BJ (cell line): ENCODE measurements at regions not wholly inside any gene's neighbourhood (a gene's known extent, or its start where the extent isn't known, plus 50 kb on each side); places are given as distances from the start of the nearest gene placed in this dataset.

ENCODE experiments used
- CTCF ChIA-PET: fragments of 350-600 bp; formaldehyde crosslinking; extraction: SDS; loops from one replicate; lab custom pipeline; 2021; ENCODE audit warnings: antibody characterized with exemption, inconsistent platforms; lab: Yijun Ruan, JAX
- POLR2A ChIA-PET: fragments of 300-600 bp; sonication (Branson Sonifier 250); formaldehyde crosslinking; extraction: SDS; loops from one replicate; lab custom pipeline; 2021; ENCODE audit warnings: antibody characterized with exemption; lab: Charles Lee
- DNase-seq: peaks from one replicate; pipeline ENCODE4 v3.0.0-alpha.2; 2011; ENCODE audit warnings: low read depth
- H3K27me3 ChIP-seq: 2 replicates; pipeline ENCODE4 v1.6.0; 2011; ENCODE audit warnings: low read length; ENCODE audit not compliant: control insufficient read depth, insufficient read depth
- H3K36me3 ChIP-seq: 2 replicates; pipeline ENCODE4 v1.5.1; 2011; ENCODE audit warnings: low read length; ENCODE audit not compliant: control insufficient read depth, insufficient read depth
- H3K4me3 ChIP-seq: 2 replicates; pipeline ENCODE4 v1.5.1; 2011; ENCODE audit warnings: low read depth, mild to moderate bottlenecking, control low read depth, low read length
- CTCF ChIP-seq: IDR thresholded peaks from 2 replicates; pipeline ENCODE4 v1.5.1; 2011; ENCODE audit warnings: low read depth, mild to moderate bottlenecking, control low read depth, inconsistent platforms, low read length, moderate library complexity; ENCODE audit not compliant: insufficient read depth

GRCh38 chr11:91104237-91104636 is 881.4 kb upstream of the CHORDC1 start:
- ChIA-PET CTCF (no interaction called here), POLR2A (no interaction called here)
- no peak for TF ChIP-seq CTCF
- no peaks in the 10 kb centered on the region for H3K27me3 ChIP-seq
- H3K36me3 ChIP-seq: no peaks in the 10 kb centered on the region
- peak; percentile 53 for DNase-seq
- H3K4me3 ChIP-seq: no peak overlapping the region

GRCh38 chr11:91100427-91100826 is 877.6 kb upstream of the CHORDC1 start:
- no peak overlapping the region for H3K4me3 ChIP-seq
- no peaks in the 10 kb centered on the region for H3K27me3 ChIP-seq
- ChIA-PET CTCF (no interaction called here), POLR2A (no interaction called here)
- DNase-seq: no peak
- no peaks in the 10 kb centered on the region for H3K36me3 ChIP-seq
- TF ChIP-seq CTCF: no peak

DNA sequence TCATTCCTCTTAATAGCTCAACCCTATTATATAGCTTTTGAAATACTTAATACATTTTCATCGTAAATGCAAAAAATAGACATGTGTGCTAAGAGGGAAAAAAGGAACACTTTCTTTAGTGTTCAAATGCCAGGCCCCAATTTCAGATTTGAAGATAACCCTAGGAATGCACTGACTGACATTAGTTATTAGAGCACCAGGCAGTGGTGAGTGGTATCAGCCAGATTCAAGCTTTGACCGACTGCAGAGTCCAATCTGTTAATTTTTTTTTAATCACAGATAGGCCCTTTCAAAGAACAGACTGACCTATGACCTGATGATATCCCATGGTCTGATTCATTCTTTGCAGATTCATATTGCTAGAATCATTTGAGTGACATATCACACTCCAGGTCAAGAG is 874.2 kb upstream of the CHORDC1 start:
- no peak overlapping the region for H3K4me3 ChIP-seq
- no peaks in the 10 kb centered on the region for H3K27me3 ChIP-seq
- DNase-seq: no peak
- TF ChIP-seq CTCF: no peak
- no peaks in the 10 kb centered on the region for H3K36me3 ChIP-seq
- CTCF ChIA-PET: no interaction called here
- POLR2A ChIA-PET: no interaction called here

DNA sequence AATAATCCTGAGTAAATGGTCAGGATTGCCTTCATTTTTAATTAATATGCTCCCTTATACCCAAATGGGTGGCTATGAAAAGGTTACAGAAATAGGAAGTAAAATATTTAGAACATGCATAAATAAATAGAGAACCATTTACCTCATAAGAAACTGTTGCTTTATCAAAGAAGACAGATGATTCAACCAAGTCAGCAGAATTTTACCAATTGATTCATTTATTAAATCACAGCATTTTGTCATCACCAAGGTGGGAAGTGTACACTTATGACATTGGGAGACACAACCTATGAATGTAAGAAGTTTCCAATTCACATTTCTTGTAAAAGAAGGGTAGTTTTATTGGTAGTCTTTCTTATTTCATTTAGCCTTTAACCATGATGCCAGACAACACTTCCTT is 870.3 kb upstream of the CHORDC1 start:
- ChIA-PET CTCF (no interaction called here), POLR2A (no interaction called here)
- no peak for TF ChIP-seq CTCF
- H3K4me3 ChIP-seq: no peak overlapping the region
- no peaks in the 10 kb centered on the region for H3K36me3 ChIP-seq
- no peak for DNase-seq
- no peaks in the 10 kb centered on the region for H3K27me3 ChIP-seq

GRCh38 chr11:91091563-91091962 is 868.7 kb upstream of the CHORDC1 start:
- CTCF ChIA-PET: no interaction called here
- POLR2A ChIA-PET: no interaction called here
- Histone ChIP-seq H3K4me3 (no peak overlapping the region), H3K27me3 (no peaks in the 10 kb centered on the region), H3K36me3 (no peaks in the 10 kb centered on the region)
- no peak for DNase-seq
- no peak for TF ChIP-seq CTCF
